HG03039 (cell line): ENCODE measurements at regions not wholly inside any gene's neighbourhood (a gene's known extent, or its start where the extent isn't known, plus 50 kb on each side); places are given as distances from the start of the nearest gene placed in this dataset.

Experiments used
- ATAC-seq: cut with Tn5 transposase; IDR thresholded peaks from one replicate; pipeline ENCODE4 v1.9.1; 2021; ENCODE audit warnings: mild to moderate bottlenecking, moderate library complexity; ENCODE audit not compliant: unreplicated experiment

GRCh38 chr3:26347150-26347549, 275.4 kb upstream of the LRRC3B start:
- ATAC-seq = no peak

- no peak for ATAC-seq
Observed at GRCh38 chr3:26350853-26351252, 271.7 kb upstream of the LRRC3B start.

GRCh38 chr3:26353097-26353496, 269.5 kb upstream of the LRRC3B start:
- no peak for ATAC-seq

- ATAC-seq = no peak
Observed at GRCh38 chr3:26358405-26358804, 264.2 kb upstream of the LRRC3B start.

DNA sequence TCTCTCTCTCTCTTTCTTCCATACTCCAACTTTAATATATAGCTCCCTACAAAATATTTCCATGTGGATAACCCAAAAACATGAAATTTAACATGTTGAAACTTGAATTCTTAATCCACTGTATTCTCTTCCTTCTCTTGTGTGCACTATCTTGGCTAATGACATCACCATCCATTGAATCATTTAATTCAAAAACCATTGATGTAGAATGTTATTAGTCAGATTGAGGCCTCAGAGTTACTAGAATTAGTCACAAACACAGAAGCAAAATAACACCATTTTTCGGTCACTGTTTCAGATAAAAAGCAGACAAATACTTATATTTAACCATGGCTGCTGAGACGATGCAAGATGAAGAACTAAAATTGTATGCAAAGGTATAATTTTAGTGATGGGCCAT, 256.9 kb upstream of the LRRC3B start:
- no peak for ATAC-seq

DNA sequence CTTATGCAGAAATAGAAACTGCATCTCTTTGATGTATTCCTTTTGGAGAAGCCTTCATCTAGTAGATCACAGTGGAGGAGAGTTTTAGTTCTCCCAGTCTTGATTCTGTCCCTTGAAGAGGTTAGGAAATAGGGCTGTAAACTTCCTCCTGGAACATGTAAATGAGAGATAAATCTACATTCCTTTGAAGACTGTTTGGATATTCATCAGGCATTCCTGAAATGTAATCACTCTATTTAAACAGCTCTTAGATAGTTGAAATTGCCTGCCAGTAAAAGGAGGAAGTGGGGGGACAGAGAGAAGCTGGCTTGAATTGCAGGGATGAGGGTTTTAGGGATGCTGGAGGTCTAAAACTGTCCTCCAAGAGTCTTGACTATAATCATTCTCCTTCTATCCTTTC, 254.3 kb upstream of the LRRC3B start:
- ATAC-seq = no peak

GRCh38 chr3:26369133-26369532, 253.4 kb upstream of the LRRC3B start:
- ATAC-seq = no peak

DNA sequence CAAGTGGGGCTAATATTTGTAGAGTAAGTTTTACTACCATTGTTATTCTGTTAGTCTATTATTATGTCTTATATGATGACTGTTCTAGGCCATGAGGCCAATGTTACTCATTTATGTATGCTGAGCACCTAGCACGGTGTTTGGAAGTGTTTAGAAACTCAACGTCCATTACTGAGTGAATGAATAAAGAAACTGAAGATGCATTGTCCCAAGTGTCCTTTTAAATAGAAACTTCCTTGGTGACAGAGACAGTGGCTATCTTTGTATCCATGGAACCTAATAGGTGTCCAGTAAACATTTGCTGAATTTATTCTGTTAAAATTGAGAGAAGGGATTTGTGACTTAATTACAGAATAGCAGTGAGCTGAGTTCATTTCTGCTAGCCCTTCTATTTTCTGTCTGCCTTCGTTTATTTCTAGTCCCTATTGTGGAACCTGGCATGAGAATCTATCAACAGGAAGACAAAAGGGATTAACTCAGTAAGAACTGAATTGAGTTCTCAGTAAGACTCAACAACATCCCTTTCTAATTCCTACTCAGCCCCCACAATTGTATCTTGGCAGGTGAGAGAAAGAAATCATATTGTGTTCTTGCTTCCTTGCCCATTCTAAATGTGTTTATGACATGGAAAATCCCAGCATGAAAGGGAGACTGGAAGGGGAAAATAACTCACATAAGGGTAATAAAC, 246.6 kb upstream of the LRRC3B start:
- ATAC-seq = no peak

DNA sequence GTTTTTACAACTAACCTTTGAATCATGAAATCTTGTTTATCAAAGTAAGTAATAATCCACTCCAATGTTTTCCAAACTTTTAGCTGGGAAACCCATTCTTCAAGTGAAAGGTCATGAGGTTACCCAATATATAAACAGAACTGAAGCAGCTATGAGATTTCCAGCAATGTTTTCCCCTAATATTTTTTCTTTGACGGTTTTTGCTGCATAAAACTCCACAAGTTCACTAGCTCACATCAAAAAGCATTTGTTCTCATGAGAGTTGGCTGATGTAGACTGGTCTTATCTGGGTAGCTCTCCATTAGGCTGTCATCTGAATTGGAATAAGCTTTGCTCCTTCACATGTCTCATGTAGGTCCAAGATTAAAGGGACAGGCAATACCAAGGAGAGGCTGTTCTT, 241.2 kb upstream of the LRRC3B start:
- ATAC-seq = no peak

GRCh38 chr3:26406636-26407035, 215.9 kb upstream of the LRRC3B start:
- no peak for ATAC-seq

DNA sequence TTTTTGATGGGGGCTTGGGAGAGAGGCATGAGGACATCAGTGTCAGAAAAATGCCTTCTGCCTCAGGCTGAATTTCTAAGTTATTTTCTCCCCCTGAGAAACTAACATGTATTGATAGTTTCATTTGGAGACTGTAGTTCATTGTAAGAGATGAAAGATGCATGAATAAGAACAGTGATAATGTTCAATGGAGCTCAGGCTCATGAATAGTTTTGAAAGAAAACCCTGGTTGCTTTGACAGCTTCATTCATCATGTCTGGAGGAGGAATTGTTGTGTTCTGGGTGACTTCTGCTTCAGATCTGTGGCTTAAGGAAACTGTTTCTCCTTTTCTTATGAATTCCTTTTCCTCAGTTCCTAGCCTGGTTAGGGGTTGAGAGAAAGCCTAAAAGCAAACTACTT, 204.0 kb upstream of the LRRC3B start:
- no peak for ATAC-seq

GRCh38 chr3:26422415-26422814, 200.2 kb upstream of the LRRC3B start:
- ATAC-seq = no peak

GRCh38 chr3:26425076-26425475, 197.5 kb upstream of the LRRC3B start:
- no peak for ATAC-seq

GRCh38 chr3:26428992-26429391, 193.6 kb upstream of the LRRC3B start:
- ATAC-seq = no peak

GRCh38 chr3:26437678-26438077, 184.9 kb upstream of the LRRC3B start:
- no peak for ATAC-seq

GRCh38 chr3:26438325-26438940, 184.1 kb upstream of the LRRC3B start:
- ATAC-seq = no peak

GRCh38 chr3:26438981-26439884, 183.3 kb upstream of the LRRC3B start:
- ATAC-seq = no peak

DNA sequence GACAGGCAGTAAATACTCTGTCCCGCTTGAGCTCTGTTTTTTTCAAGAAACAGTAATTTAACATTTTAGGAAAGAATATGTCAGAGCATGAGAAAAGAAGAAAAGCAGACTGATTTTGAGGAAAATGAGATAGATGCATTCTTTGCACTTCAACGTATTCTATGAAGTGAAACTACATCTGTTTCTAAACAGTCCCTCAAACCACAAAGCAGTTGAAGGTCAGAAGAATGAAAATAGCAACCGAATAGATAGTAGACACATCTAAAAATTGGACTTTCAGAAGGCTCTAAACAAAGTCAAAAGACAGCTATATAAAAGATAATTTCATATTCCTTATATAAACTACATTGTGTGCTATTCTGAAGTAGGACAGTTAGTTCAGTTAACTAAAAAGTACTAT, 172.6 kb upstream of the LRRC3B start:
- no peak for ATAC-seq

DNA sequence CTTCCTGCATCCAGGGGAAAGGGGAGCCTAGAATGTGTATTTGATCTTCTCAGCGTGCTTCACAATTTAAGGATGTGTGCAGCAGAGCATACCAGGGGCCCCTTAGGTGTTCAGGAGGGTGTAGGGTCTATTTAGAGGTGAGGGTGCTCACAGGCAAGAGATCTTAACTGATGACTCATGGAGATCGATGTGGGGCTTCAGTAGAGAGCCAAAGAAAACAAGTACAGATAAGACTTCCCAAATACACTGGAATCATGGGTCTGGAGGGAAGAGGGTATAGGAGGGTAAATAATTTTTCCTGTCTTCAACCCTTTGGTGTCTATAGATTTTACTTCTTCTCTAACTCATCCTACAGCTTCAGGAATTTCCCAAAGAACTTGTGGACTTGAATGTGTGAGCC, 170.2 kb upstream of the LRRC3B start:
- ATAC-seq = no peak

DNA sequence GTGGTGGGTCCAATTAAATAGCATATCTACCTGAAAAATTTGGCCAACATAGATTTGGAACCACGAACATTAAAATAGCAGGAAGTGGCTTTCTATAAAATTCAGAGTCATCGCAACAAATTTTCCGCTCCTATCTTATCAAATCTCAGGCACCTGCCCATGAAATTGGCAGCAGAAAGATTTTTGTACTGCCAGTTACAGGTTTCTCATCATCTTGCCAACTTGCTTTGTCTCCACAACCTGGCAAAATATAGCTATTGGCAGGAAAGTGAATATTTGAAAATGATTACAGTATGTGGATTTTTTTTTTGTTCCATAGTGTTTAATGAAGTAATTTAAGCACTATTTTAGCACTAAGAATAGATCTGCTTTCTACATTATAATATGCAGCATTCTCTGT, 161.6 kb upstream of the LRRC3B start:
- no peak for ATAC-seq

DNA sequence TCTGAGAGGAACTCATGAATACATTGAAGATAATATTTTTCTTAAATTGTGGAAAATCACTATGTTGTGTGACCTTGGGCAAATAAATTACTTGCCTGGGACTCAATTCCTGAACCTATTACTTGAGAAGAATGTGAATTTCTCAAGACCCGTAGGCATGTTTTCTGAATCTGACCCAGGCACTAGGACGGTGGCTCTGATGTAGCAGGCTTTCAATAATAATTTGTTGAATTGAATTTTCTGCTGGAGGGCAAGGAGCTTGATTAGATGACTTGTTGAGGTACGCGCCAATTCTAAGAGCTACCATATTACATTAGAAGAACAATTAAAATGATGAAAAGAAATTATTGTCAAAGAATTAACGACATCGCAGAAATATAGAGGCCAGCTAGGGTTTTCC, 150.2 kb upstream of the LRRC3B start:
- no peak for ATAC-seq

GRCh38 chr3:26474706-26475105, 147.9 kb upstream of the LRRC3B start:
- no peak for ATAC-seq
